ENCODE measurements at regions not wholly inside any gene's neighbourhood (a gene's known extent, or its start where the extent isn't known, plus 50 kb on each side); places are given as distances from the start of the nearest gene placed in this dataset.

GRCh38 chr14:101383737-101384338, 177.5 kb upstream of the DIO3 start:
- TF ChIP-seq, protein P1, sequence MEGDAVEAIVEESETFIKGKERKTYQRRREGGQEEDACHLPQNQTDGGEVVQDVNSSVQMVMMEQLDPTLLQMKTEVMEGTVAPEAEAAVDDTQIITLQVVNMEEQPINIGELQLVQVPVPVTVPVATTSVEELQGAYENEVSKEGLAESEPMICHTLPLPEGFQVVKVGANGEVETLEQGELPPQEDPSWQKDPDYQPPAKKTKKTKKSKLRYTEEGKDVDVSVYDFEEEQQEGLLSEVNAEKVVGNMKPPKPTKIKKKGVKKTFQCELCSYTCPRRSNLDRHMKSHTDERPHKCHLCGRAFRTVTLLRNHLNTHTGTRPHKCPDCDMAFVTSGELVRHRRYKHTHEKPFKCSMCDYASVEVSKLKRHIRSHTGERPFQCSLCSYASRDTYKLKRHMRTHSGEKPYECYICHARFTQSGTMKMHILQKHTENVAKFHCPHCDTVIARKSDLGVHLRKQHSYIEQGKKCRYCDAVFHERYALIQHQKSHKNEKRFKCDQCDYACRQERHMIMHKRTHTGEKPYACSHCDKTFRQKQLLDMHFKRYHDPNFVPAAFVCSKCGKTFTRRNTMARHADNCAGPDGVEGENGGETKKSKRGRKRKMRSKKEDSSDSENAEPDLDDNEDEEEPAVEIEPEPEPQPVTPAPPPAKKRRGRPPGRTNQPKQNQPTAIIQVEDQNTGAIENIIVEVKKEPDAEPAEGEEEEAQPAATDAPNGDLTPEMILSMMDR (IDR thresholded peaks at IDR 0.05; ENCODE audit: extremely low read depth in 1 of 2, insufficient read depth in 1 of 2, low read depth in 1 of 2, low read length in 2 of 2): no peak
- TF ChIP-seq EZH2 (IDR thresholded peaks at IDR 0.05; ENCODE audit: borderline replicate concordance, low read depth, low read length, severe bottlenecking): no peak
- TF ChIP-seq POLR2AphosphoS5 (IDR thresholded peaks at IDR 0.05; ENCODE audit: insufficient read depth, low read depth, low read length): no peak
- TF ChIP-seq POLR2A (IDR thresholded peaks at IDR 0.05; ENCODE audit: low read depth, low read length): no peak
- TF ChIP-seq MYC (IDR thresholded peaks at IDR 0.05; ENCODE audit: low read depth, low read length): no peak
- TF ChIP-seq MAX (IDR thresholded peaks at IDR 0.05; ENCODE audit: insufficient read depth, insufficient read length): no peak

All from endothelial cell of umbilical vein (primary cell).